Endodermal cell (in vitro differentiated cells): ENCODE measurements at regions not wholly inside any gene's neighbourhood (a gene's known extent, or its start where the extent isn't known, plus 50 kb on each side); places are given as distances from the start of the nearest gene placed in this dataset.

Source experiments
- DNase-seq: peaks from one replicate; pipeline ENCODE4 v3.0.0-alpha.2; 2017
- H3K27ac ChIP-seq: 2 replicates; pipeline ENCODE4 v1.5.1; 2013; ENCODE audit warnings: mild to moderate bottlenecking, low read depth, low read length, moderate library complexity
- H3K27me3 ChIP-seq: 2 replicates; pipeline ENCODE4 v1.6.1; 2013; ENCODE audit warnings: mild to moderate bottlenecking, low read length, moderate library complexity; ENCODE audit not compliant: insufficient read depth, control insufficient read depth, poor library complexity, severe bottlenecking
- H3K36me3 ChIP-seq: 2 replicates; pipeline ENCODE4 v1.7.0; 2013; ENCODE audit warnings: mild to moderate bottlenecking, low read length, moderate library complexity; ENCODE audit not compliant: control insufficient read depth, insufficient read depth
- H3K4me1 ChIP-seq: one replicate; pipeline ENCODE4 v1.7.0; 2013; ENCODE audit warnings: low read length; ENCODE audit not compliant: control insufficient read depth, insufficient read depth
- H3K4me3 ChIP-seq: 2 replicates; pipeline ENCODE4 v1.5.1; 2013; ENCODE audit warnings: mild to moderate bottlenecking, low read length, moderate library complexity
- H3K9ac ChIP-seq: 2 replicates; pipeline ENCODE4 v1.6.1; 2013; ENCODE audit warnings: mild to moderate bottlenecking, low read length, moderate library complexity; ENCODE audit not compliant: poor library complexity, severe bottlenecking; ENCODE audit errors: extremely low read depth
- H3K9me3 ChIP-seq: 2 replicates; pipeline ENCODE4 v1.6.1; 2013; ENCODE audit warnings: mild to moderate bottlenecking, low read length, moderate library complexity; ENCODE audit not compliant: control insufficient read depth
- H3K27ac Mint-ChIP-seq: 2 replicates; pipeline ENCODE4 v1.8.0; 2020; ENCODE audit warnings: mixed read lengths
- H3K27me3 Mint-ChIP-seq: 2 replicates; pipeline ENCODE4 v1.8.0; 2021; ENCODE audit warnings: mild to moderate bottlenecking, mixed read lengths; ENCODE audit not compliant: insufficient read depth
- H3K36me3 Mint-ChIP-seq: 2 replicates; pipeline ENCODE4 v1.8.0; 2020; ENCODE audit warnings: low read depth, mixed read lengths
- H3K4me1 Mint-ChIP-seq: 2 replicates; pipeline ENCODE4 v1.8.0; 2020; ENCODE audit warnings: mixed read lengths
- H3K4me3 Mint-ChIP-seq: 2 replicates; pipeline ENCODE4 v1.8.0; 2020; ENCODE audit warnings: mild to moderate bottlenecking, moderate library complexity, mixed read lengths
- H3K9me3 Mint-ChIP-seq: 2 replicates; pipeline ENCODE4 v1.8.0; 2020; ENCODE audit warnings: mild to moderate bottlenecking, mixed read lengths
- CTCF ChIP-seq: fragments of 200-600 bp; sonication (generic); conservative IDR thresholded peaks from 2 replicates; pipeline ENCODE4 v1.5.0; 2021; ENCODE audit warnings: antibody characterized with exemption, mild to moderate bottlenecking
- WGBS, 2 experiments: methylation state at CpG; one replicate each; pipeline versions ENCODE4 v1.1.5 to v1.1.7; 2013; ENCODE audit warnings: missing lambda C conversion rate in 2 of 2, mixed read lengths in 1 of 2; ENCODE audit not compliant: insufficient coverage in 1 of 2, insufficient read length in 1 of 2; 5-methylcytosine and 5-hydroxymethylcytosine counted together

GRCh38 chr7:32167256-32167655 lies 97.0 kb upstream of the PDE1C start:
- TF ChIP-seq CTCF = no peak
- Mint-ChIP-seq H3K4me1 (peaks cover 19% of the 10 kb centered on the region), H3K9me3 (peaks cover 1% of the 10 kb centered on the region), H3K27me3 (peaks cover 1% of the 10 kb centered on the region), H3K4me3 (no peak overlapping the region), H3K36me3 (no peaks in the 10 kb centered on the region), H3K27ac (no peak overlapping the region)
- Histone ChIP-seq H3K9me3 (no peaks in the 10 kb centered on the region), H3K27ac (no peak overlapping the region), H3K27me3 (no peaks in the 10 kb centered on the region), H3K4me3 (no peak overlapping the region), H3K4me1 (no peaks in the 10 kb centered on the region), H3K36me3 (no peaks in the 10 kb centered on the region), H3K9ac (no peak overlapping the region)
- DNase-seq = no peak
- 86 to 99% methylated on average over 2 of the region's 2 CpGs for WGBS, 2 experiments

- H3K9me3 ChIP-seq = no peaks in the 10 kb centered on the region
- no peaks in the 10 kb centered on the region for H3K9me3 Mint-ChIP-seq
- H3K27ac ChIP-seq = no peak overlapping the region
- no peaks in the 10 kb centered on the region for H3K27me3 ChIP-seq
- peaks cover 5% of the 10 kb centered on the region for H3K27me3 Mint-ChIP-seq
- H3K36me3 ChIP-seq = no peaks in the 10 kb centered on the region
- no peak overlapping the region for H3K9ac ChIP-seq
- H3K36me3 Mint-ChIP-seq = no peaks in the 10 kb centered on the region
- peak; percentile 82 for DNase-seq
- no peaks in the 10 kb centered on the region for H3K4me1 ChIP-seq
- no peak overlapping the region for H3K4me3 ChIP-seq
- WGBS, 2 experiments = 67 to 71% methylated on average over 1 of the region's 1 CpG
- TF ChIP-seq CTCF = peak; percentile 85
- H3K4me1 Mint-ChIP-seq = peaks cover 18% of the 10 kb centered on the region
- H3K27ac Mint-ChIP-seq = no peak overlapping the region
- no peak overlapping the region for H3K4me3 Mint-ChIP-seq
Observed at GRCh38 chr7:32164341-32164996, 94.3 kb upstream of the PDE1C start.

GRCh38 chr7:32163896-32164295 lies 93.7 kb upstream of the PDE1C start:
- TF ChIP-seq CTCF = no peak
- Histone ChIP-seq H3K27me3 (no peaks in the 10 kb centered on the region), H3K27ac (no peak overlapping the region), H3K4me3 (no peak overlapping the region), H3K4me1 (no peaks in the 10 kb centered on the region), H3K9me3 (no peaks in the 10 kb centered on the region), H3K9ac (no peak overlapping the region), H3K36me3 (no peaks in the 10 kb centered on the region)
- Mint-ChIP-seq H3K36me3 (no peaks in the 10 kb centered on the region), H3K27ac (no peak overlapping the region), H3K9me3 (no peaks in the 10 kb centered on the region), H3K4me1 (peaks cover 13% of the 10 kb centered on the region), H3K4me3 (no peak overlapping the region), H3K27me3 (peaks cover 5% of the 10 kb centered on the region)
- no peak for DNase-seq
